Adrenal gland (tissue), 5 donors: ENCODE measurements at regions not wholly inside any gene's neighbourhood (a gene's known extent, or its start where the extent isn't known, plus 50 kb on each side); places are given as distances from the start of the nearest gene placed in this dataset.

Source experiments
- POLR2A ChIP-seq, 2 donors: fragments of 450-650 bp; IDR thresholded peaks; one replicate each; pipeline ENCODE4 v1.6.1; 2017; ENCODE audit warnings: antibody characterized with exemption in 2 of 2, mild to moderate bottlenecking in 2 of 2, moderate library complexity in 1 of 2
- TF ChIP-seq, protein P1 (sequence below), 6 experiments: fragments of 450-650 bp in 4 of 6; fragments of 200-600 bp in 2 of 6; sonication (generic) in 1 of 6; IDR thresholded peaks; 1 replicate in 5 of 6; 2 replicates in 1 of 6; pipeline versions ENCODE4 v1.5.1 to v1.8.0; 2016 to 2021; ENCODE audit warnings: antibody characterized with exemption in 6 of 6, mild to moderate bottlenecking in 2 of 6, moderate library complexity in 1 of 6
- donor health status: DM: no; HTN: no; CAD: no.

DNA sequence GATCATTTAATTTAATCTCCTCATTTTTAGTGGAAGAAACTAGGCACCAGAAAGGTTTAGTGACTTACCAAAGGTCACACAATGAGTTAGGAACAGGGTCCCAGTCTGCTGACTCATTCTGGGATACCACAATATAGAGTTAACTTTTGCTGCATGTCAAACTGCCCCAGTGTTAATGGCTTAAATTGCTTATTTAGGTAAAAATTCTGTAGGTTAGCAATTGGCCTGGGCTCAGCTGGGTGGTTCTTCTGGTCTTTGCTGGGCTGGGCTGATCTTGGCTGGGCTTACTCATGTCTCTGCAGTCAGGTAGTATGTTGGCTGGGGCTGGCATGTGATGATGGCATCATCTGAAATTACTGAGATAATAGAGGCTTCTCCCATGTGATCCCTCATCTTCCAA lies 111.6 kb downstream of the EMX2 start:
- TF ChIP-seq POLR2A (IDR thresholded peaks at IDR 0.05) = no peak
- TF ChIP-seq, protein P1, sequence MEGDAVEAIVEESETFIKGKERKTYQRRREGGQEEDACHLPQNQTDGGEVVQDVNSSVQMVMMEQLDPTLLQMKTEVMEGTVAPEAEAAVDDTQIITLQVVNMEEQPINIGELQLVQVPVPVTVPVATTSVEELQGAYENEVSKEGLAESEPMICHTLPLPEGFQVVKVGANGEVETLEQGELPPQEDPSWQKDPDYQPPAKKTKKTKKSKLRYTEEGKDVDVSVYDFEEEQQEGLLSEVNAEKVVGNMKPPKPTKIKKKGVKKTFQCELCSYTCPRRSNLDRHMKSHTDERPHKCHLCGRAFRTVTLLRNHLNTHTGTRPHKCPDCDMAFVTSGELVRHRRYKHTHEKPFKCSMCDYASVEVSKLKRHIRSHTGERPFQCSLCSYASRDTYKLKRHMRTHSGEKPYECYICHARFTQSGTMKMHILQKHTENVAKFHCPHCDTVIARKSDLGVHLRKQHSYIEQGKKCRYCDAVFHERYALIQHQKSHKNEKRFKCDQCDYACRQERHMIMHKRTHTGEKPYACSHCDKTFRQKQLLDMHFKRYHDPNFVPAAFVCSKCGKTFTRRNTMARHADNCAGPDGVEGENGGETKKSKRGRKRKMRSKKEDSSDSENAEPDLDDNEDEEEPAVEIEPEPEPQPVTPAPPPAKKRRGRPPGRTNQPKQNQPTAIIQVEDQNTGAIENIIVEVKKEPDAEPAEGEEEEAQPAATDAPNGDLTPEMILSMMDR (IDR thresholded peaks at IDR 0.05) = no peak
